HG03442 (cell line): ENCODE measurements at regions not wholly inside any gene's neighbourhood (a gene's known extent, or its start where the extent isn't known, plus 50 kb on each side); places are given as distances from the start of the nearest gene placed in this dataset.
A peak's percentile ranks its signal among the peaks of the same experiment; 100 is the strongest.

ENCODE experiments used
- ATAC-seq: cut with Tn5 transposase; IDR thresholded peaks from one replicate; pipeline ENCODE4 v1.9.1; 2021; ENCODE audit warnings: mild to moderate bottlenecking, moderate library complexity; ENCODE audit not compliant: unreplicated experiment

GRCh38 chr5:68379275-68380036, 163.9 kb downstream of the PIK3R1 start:
- no peak for ATAC-seq

- ATAC-seq, result no peak
Observed at GRCh38 chr5:68380078-68380477, 164.5 kb downstream of the PIK3R1 start.

GRCh38 chr5:68381060-68381459, 165.5 kb downstream of the PIK3R1 start:
- no peak for ATAC-seq

GRCh38 chr5:68381909-68382308, 166.4 kb downstream of the PIK3R1 start:
- ATAC-seq, result no peak

- ATAC-seq, result no peak
Observed at GRCh38 chr5:68382640-68383039, 167.1 kb downstream of the PIK3R1 start.

GRCh38 chr5:68383888-68384310, 168.3 kb downstream of the PIK3R1 start:
- ATAC-seq, result no peak

GRCh38 chr5:68384936-68385594, 169.5 kb downstream of the PIK3R1 start:
- ATAC-seq, result no peak

GRCh38 chr5:68385936-68386335, 170.4 kb downstream of the PIK3R1 start:
- no peak for ATAC-seq

- ATAC-seq, result no peak
Observed at GRCh38 chr5:68387074-68387796, 171.7 kb downstream of the PIK3R1 start.

- no peak for ATAC-seq
Observed at GRCh38 chr5:68389618-68390017, 174.1 kb downstream of the PIK3R1 start.

GRCh38 chr5:68392617-68393016, 177.1 kb downstream of the PIK3R1 start:
- peak; percentile 55 for ATAC-seq

GRCh38 chr5:68395302-68395701, 179.7 kb downstream of the PIK3R1 start:
- no peak for ATAC-seq

- ATAC-seq, result no peak
Observed at GRCh38 chr5:68395926-68396511, 180.5 kb downstream of the PIK3R1 start.

GRCh38 chr5:68396722-68397121, 181.2 kb downstream of the PIK3R1 start:
- ATAC-seq, result no peak

- ATAC-seq, result no peak
Observed at GRCh38 chr5:68398146-68398812, 182.7 kb downstream of the PIK3R1 start.

- ATAC-seq, result no peak
Observed at GRCh38 chr5:68403301-68403700, 187.7 kb downstream of the PIK3R1 start.

- ATAC-seq, result no peak
Observed at GRCh38 chr5:68404246-68404645, 188.7 kb downstream of the PIK3R1 start.

GRCh38 chr5:68405026-68405684, 189.6 kb downstream of the PIK3R1 start:
- ATAC-seq, result no peak

GRCh38 chr5:68405784-68406743, 190.5 kb downstream of the PIK3R1 start:
- ATAC-seq, result peak; percentile 29
